Adipose tissue (tissue), 3 donors: ENCODE measurements at regions not wholly inside any gene's neighbourhood (a gene's known extent, or its start where the extent isn't known, plus 50 kb on each side); places are given as distances from the start of the nearest gene placed in this dataset.
A peak's percentile ranks its signal among the peaks of the same experiment; 100 is the strongest.
"Not testable (repeated sequence)": the region's sequence is repeated elsewhere in the genome, so short reads cannot be mapped to it uniquely, and the experiment has no call there.

Experiments
- H3K27ac ChIP-seq: one replicate; pipeline ENCODE4 v1.5.1; 2013; ENCODE audit warnings: low read depth, low read length
- WGBS, 3 donors: extraction: QIAGEN DNeasy Blood & Tissue Kit; methylation state at CpG; one replicate each; pipeline ENCODE4 v1.1.7; 2013; 5-methylcytosine and 5-hydroxymethylcytosine counted together
- donor health status: healthy with polysubstance abuse.
- donor health status: Bipolar disorder and iron deficiency.
- donor health status: healthy.

DNA sequence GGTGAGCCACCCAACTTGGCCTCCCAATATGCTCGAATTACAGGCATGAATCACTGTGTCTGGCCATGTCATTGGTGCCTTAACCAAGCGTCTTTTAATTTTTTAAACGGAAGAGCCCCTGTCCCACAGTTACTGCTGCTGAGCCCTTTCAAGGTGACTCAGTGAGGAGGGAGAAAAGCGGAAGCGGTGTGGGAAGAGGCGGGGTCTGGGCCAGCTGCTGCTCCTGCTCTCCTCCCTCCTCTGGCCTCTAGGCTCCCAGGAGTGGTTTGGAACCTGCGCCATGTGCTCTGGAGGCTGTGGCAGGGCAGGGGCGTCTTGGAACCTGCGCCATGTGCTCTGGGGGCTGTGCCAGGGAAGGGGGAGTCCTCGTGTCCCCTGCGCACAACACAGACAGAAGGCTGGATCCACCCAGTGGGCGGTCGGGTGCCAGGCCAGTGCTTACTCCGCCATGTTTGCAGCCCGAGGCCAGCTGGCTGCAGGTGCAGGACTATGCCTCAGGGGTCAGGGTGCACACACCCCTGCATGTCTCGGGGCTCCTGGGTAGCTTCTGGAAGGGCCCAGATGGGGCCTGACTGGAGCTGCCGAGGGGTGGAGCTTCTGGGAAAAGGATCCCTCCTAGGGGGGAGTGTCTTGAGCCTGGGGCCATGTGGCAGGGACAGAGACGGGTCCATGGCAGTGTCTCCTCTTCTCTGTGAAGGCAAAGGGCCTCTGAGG is 171.8 kb downstream of the ADRA2C start:
- H3K27ac ChIP-seq = not testable (repeated sequence)
- 63 to 77% (median 73%) methylated on average over 14 to 15 of the region's 18 CpGs for WGBS, 3 donors

DNA sequence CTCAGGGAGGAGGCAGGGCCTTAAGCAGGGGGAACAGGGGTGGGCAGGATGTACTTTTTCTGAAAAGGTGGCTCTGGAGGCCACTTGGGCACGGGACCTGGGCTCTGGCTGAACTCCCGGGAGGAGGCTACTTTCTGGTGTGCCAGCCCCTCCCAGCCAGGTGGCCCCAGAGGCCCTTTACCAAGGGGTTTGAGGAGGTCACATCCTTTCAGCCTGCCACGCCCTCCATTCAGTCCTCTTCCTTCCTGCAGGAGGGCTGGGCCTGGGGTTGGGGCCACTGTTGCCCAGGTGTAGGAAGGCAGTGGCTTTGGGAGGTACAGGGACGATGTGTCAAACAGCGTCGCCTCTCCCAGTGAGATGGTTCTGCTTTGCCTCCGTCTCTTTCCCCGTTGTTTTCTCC is 172.5 kb downstream of the ADRA2C start:
- 75 to 79% (median 79%) methylated on average over 8 of the region's 8 CpGs for WGBS, 3 donors
- H3K27ac ChIP-seq = not testable (repeated sequence)

DNA sequence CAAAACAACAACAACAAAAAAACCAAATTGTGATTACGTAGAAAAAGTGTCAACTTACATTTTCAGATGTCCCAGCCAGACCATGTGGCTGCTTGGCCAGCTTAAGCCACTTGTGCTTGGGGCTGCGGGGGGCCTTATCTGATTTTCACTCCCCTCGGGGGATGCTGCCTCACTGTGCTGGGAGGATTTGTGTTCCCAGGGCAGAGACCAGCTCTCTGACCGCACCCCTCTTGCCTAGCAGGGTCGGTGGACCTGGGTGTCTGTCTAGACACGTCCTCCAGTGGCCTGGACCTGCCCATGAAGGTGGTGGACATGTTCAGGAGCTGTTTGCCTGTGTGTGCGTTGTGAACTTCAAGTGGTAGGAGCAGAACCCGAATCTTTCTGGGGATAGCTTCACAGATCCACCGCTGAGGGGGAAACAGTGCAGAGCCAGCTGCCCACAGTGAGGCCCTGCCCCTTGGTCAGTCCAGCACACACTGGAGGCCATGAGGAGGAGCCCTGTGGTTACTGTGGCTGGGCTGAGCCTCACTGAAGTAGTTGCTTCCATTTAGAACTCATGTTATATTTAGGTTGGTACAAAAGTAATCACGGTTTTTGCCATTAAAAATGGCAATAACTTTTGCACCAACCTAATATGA is 173.9 kb downstream of the ADRA2C start:
- H3K27ac ChIP-seq = not testable (repeated sequence)
- WGBS, 3 donors = 60 to 69% (median 64%) methylated on average over 9 to 10 of the region's 10 CpGs

DNA sequence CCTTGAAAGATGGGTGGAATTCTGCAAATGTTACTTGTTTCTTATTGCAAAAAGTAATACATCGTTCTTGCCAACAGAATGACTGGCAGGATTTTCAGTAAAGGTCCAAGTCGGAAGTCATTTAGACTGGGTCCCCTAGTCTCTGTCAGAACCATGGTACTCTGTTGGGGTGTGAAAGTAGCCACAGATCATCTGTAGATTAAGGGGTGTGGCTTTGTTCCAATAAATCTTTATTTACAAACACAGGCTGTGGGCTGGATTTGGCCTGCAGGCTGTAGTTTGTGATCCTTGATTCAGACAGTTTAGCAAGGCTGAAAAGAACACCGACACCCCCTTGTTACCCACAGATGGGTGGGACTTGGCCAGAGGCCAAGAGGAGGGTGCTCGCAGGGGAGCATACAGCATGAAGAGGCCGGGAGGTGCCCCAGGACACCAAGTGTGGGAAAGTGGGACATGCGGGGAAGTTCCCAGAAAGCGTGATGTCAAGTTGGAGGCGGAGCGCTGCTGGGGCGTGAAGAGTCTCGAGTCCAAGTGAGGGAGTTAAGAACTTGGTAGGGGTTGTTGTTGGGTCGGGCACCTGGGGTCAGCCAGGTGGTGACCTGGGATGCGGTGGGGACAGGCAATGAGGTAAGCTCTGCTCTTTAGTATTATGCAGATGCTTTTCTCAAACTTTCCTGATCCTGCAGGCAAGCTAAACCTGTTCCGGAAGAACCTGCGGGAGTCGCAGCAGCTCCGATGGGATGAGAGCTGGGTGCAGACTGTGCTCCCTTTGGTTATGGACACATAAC is 175.7 kb downstream of the ADRA2C start:
- WGBS, 3 donors = 51 to 54% (median 52%) methylated on average over 17 of the region's 17 CpGs
- H3K27ac ChIP-seq = not testable (repeated sequence)

DNA sequence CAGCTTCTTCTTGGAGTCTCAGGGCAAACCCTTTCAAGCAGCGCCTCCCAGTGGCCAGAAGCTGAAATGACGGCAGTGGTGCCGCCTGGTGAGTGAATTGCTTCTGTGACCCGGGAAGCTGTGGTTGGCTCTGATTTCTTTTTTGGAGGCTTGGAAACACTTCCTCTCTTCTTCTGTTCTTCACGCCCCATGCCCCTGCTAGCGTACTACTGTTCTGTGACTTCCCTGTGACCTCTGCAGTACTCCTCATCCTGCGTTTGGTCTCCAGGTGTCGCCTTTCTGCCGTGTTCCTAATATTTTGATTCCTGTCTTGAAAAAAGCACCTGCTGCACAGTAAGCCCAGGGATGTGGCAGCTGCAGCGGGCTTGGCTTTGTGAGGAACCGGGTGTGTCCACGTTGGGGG is 176.4 kb downstream of the ADRA2C start:
- WGBS, 3 donors = 10 to 15% (median 14%) methylated on average over 12 of the region's 12 CpGs
- not testable (repeated sequence) for H3K27ac ChIP-seq

DNA sequence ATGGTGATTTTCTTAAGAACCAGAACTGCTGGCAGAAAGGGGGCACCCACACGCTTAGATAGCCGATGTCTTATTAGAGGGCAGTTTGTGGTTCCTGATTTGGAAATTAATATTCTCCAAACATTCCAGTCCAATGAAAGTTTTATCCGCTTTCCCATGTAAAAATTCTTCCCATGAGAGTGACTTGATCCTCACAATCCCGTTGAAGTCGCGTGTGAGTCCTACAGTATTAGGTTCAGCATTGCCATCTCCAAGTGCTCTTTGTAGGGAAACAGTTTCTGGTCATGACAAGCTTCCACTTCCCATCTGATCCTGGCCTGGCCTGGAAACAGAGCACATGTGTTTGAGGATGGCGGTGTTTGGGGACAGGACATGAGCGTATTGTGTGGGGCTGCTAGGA is 176.9 kb downstream of the ADRA2C start:
- H3K27ac ChIP-seq = not testable (repeated sequence)
- 62 to 76% (median 63%) methylated on average over 6 to 8 of the region's 8 CpGs for WGBS, 3 donors

DNA sequence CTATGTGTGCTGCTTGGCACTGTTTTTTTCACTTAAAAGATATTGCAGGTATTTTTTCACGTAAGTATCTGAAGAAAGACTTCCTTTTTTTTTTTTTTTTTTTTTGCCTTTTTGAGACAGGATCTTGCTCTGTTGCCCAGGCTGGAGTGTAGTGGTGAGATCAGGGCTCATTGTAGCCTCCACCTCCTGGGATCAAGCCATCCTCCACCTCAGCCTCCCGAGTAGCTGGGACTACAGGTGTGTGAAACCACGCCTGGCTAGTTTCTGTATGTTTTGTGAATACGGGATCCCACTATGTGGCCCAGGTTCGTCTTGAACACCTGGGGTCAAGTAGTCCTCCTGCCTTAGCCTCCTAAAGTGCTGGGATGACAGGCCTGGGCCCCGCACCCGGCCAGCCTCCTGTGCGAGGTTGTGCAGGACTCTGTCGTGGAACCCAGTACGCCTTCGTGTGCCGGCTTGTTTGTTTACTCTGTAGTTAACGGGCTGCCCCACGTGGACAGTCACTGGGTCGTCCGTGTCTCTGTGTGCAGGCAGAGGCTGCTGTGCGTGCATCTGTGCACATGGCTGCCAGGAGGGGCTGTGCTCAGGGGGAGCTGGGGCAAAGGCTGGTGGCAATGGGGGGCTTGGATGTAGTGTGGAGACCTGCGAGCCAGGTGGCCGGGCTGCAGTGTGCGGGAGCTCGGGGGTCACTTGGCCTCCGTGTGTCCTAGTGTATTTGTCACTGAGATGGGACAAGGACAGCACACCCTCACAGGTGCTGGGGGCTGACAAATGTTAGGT is 179.5 kb downstream of the ADRA2C start:
- no peak overlapping the region for H3K27ac ChIP-seq
- 89 to 94% (median 93%) methylated on average over 21 to 22 of the region's 22 CpGs for WGBS, 3 donors

DNA sequence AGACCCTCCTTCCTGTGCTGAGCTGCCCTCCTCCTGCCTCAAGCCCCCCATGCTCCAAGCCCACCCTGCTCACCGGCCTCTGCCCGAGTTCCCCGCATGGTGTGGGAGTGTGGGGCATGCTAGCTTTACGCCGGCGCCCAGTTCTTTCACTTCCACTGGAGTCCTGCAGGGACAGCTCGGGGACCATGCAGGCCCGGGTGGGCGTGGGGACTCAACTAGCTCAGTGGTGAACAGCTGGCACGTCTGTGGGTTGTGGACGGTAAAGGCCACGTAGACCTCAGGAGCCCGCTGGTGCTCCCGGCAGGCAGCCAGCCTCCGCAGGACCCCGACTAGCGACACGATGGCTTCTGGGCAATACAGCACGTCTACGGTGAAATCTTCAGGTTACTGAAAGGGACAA is 180.4 kb downstream of the ADRA2C start:
- H3K27ac ChIP-seq = not testable (repeated sequence)
- 91 to 94% (median 93%) methylated on average over 20 of the region's 20 CpGs for WGBS, 3 donors

DNA sequence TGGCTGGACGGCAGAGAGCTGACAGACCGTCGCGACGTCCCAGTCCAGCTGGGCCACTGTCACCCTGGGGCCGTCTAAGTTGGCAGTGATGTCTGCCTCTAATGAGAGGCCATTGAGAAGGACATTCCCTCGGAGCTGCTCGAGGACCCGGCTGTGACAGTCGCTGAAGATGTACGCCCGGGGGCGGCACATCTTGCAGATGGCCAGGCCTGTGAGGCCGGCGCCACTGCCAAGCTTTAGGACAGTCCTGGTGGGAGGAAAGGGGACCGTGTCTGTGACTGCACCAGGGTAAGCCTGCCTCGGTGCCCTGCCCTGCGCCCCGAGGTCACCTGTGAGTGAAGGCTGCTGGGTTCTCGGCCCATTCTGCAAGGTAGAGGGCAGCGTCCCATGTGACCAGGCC is 181.6 kb downstream of the ADRA2C start:
- not testable (repeated sequence) for H3K27ac ChIP-seq
- 92 to 95% (median 92%) methylated on average over 20 to 21 of the region's 21 CpGs for WGBS, 3 donors

DNA sequence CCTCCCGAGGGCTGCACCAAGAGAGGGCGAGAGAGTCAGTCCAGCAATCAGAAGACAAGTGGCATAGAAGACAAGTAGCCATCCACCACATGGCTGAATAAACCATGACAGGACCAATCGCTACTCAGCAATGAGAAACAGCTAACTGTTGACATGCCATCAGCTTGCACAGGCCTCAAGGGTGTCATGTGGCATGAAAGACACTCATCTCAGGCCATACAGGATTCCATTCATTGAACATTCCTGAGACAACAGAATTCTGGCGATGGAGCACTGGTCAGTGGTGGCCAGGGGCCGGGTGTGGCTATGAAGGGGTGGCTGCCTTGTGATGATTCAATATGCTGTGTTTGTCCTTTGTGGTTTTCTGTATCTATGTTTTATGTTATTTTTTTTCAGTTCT is 182.0 kb downstream of the ADRA2C start:
- 95 to 97% (median 96%) methylated on average over 5 of the region's 5 CpGs for WGBS, 3 donors
- not testable (repeated sequence) for H3K27ac ChIP-seq

DNA sequence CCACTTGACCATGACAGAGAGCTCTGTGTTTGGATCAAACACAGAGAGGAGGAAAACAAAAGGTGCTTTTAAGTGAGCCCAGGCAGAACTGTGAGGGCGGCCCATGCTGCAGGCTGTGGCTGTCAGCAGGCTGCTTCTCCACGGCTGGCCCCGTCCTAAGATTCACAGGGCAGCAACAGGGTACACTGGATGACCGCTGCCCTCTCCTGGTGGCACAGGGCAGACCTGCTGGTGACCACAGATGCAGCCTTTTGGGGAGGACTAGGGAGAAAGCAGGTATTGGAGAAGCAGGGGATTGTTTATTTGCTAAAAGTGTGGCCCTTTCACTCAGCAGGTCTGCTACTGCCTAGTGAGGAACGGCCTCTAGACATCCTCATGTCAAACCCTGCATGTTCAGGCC is 183.7 kb downstream of the ADRA2C start:
- WGBS, 3 donors = 61 to 82% (median 80%) methylated on average over 5 of the region's 5 CpGs

DNA sequence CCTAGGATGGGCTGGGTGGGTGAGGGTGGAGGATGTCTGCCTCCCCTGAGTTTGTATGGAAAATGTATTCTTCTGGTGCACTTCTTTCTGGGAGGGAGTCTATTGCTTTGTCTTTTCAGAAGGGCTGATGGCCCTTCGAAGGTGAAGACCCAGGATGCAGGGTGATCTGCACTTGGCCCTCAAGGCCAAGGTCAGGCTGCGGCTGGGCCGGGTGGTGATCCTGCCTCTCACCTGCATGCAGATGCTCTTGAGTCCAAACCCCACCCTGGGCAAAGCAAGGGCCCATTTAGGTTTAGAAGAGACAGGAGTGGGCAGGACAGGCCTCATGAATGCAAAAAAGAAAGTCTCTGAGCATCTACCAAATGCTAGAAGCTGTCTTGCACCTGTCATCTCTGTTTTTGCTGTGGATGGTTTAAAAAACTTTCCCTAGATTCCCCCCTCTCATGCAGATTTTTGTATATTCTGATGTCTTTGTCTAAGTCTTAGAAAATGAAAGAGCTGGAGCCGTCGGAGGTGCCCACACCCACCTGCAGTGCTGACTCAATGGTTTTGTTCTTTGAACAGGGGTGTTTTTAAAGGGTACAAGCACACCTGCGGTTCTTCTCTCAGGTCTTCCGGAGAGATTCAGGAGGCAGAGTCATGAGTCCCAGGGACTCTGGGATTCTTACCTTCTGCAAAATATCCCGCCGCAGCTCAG is 186.4 kb downstream of the ADRA2C start:
- 86 to 90% (median 87%) methylated on average over 9 of the region's 9 CpGs for WGBS, 3 donors
- not testable (repeated sequence) for H3K27ac ChIP-seq

More for the DNA sequence above, 183.7 kb downstream of the ADRA2C start:
- H3K27ac ChIP-seq = not testable (repeated sequence)

DNA sequence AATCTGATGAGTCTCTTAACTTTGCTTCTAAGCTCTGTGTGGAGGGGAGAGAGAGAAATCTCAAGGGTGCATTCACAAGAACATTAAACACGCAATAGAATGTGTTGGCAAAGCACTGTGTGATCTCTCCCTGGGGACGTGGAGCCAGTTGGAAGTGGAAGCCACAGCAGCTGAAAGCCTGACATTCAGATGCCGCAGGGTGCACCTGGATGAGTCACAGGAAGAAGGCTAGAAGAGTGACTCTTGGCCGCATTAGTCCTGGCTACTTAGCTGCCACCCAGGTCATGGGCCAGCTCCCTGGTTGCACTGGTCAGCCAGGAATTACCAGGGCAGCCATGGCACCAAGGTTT is 186.9 kb downstream of the ADRA2C start:
- 67 to 77% (median 74%) methylated on average over 4 of the region's 4 CpGs for WGBS, 3 donors
- not testable (repeated sequence) for H3K27ac ChIP-seq

DNA sequence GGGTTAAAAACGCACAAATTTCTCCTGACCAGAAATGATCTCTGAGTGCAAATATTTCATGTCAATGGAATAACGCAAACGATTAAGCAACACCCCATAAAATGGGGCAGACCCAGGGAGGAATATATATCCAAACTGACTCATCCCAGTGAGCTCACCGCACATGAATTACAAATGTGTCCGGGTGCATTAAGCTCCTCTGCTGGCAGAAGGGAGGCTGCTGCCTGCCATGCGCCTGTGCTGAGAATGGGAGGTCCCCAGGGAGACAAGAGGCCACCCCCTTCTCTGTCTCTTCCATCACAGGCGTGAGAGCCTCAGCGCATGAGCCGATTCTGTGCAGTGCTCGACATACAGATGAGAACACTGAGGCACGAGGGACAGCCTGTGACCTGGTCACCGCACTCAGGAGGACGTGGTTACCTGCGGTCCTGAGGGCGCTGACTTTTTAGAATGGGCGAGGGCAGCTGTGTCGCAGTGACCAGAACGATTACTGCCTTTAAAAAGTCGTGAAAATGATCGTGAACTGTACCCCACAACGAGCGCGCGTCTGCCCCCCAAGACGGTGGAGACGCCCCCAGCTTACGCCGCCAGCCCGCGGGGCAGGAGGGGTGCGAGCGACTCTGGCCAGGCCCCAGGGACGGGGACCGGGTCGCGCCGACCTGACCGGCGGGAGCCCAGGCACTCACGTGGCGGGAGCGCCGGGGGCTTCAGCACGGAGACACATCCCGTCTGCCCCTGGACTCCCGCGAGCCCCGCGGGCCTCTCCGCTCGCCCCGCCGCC is 188.5 kb downstream of the ADRA2C start:
- WGBS, 3 donors = 1% methylated on average over 44 to 53 of the region's 53 CpGs
- peak overlapping the region; percentile 66 for H3K27ac ChIP-seq

DNA sequence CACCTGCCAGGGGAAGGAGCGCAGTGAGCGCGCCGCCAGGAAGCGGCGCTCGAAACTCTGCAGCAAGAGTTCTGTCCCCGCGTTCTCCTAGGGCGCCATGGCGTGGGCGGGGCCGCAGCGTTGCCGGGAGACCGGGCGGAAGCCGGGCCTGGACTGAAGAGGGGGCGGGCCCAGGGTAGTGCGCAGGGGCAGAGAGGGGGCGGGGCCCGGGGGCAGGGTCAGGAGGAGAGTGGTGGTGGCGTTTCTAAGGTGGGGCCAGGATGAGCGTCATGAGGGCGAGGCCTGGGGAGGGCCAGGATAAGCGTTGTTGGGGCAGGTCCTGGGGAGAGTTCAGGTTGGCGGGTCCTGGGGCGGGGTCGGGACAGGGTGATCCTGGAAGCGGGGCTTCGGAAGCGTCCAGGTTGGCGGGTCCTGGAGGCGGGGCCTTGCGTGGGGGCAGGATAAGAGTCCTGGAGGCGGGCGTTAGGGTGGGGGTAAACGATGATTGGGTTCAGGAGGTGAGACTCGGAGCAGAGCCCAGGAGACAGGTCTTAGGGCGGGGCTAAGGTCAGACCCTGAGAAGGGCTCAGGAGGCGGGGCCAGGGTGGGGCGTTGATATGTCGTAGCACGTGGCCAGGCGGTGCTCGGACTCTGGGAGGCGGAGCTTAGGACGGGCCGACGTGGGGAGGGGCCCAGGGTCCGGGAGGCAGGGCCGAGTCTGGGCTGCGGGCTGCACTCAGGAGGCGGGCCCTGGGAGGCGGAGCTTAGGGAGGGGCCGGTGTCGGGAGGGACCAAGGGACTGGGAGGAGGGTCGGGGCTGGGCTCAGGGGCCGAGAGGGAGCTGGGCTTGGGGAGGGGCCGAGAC is 189.4 kb downstream of the ADRA2C start:
- WGBS, 3 donors = 1% methylated on average over 54 to 60 of the region's 60 CpGs

DNA sequence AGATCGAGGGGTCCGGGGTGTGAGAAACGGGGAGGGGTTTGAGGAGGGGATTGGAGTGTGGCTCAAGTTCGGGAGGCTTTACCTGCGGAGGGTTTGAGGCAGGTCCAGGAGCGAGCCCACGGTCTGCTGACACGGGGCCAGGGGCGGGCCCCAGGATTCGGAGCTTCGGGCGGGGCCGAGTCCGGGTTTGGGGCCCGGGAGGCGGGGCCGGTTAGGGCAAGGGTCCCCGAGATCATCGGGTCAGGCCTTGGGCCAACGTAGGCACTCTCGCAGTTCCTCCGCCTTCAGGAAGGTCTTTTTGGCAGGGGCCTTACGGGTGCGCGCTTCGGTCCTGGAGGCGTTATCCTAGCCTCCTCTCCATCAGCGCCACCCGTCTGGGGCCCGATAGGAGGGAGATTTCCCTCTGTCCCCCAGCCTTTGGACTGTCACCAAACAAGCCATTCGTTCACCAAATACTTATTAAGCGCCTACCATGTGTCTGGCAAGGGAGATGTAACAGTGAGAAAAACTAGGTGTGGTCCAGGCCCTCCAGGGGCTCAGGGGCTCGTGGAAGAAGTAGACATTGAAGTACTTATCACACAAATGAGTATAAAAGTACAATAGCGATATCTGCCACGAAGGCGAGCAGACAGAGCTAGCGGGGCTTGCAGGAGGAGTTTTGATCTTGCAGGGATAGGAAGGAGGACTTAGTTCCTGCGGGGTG is 190.1 kb downstream of the ADRA2C start:
- not testable (repeated sequence) for H3K27ac ChIP-seq

More for the DNA sequence above, 189.4 kb downstream of the ADRA2C start:
- H3K27ac ChIP-seq = peak overlapping the region; percentile 66

More for the DNA sequence above, 190.1 kb downstream of the ADRA2C start:
- WGBS, 3 donors = 6 to 11% (median 10%) methylated on average over 17 to 38 of the region's 38 CpGs
